ENCODE measurements at regions not wholly inside any gene's neighbourhood (a gene's known extent, or its start where the extent isn't known, plus 50 kb on each side); places are given as distances from the start of the nearest gene placed in this dataset.

- TF ChIP-seq, protein P1, sequence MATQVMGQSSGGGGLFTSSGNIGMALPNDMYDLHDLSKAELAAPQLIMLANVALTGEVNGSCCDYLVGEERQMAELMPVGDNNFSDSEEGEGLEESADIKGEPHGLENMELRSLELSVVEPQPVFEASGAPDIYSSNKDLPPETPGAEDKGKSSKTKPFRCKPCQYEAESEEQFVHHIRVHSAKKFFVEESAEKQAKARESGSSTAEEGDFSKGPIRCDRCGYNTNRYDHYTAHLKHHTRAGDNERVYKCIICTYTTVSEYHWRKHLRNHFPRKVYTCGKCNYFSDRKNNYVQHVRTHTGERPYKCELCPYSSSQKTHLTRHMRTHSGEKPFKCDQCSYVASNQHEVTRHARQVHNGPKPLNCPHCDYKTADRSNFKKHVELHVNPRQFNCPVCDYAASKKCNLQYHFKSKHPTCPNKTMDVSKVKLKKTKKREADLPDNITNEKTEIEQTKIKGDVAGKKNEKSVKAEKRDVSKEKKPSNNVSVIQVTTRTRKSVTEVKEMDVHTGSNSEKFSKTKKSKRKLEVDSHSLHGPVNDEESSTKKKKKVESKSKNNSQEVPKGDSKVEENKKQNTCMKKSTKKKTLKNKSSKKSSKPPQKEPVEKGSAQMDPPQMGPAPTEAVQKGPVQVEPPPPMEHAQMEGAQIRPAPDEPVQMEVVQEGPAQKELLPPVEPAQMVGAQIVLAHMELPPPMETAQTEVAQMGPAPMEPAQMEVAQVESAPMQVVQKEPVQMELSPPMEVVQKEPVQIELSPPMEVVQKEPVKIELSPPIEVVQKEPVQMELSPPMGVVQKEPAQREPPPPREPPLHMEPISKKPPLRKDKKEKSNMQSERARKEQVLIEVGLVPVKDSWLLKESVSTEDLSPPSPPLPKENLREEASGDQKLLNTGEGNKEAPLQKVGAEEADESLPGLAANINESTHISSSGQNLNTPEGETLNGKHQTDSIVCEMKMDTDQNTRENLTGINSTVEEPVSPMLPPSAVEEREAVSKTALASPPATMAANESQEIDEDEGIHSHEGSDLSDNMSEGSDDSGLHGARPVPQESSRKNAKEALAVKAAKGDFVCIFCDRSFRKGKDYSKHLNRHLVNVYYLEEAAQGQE (IDR thresholded peaks at IDR 0.05): no peak
- no peak for TF ChIP-seq FOXA2 (IDR thresholded peaks at IDR 0.05)
Measured at GRCh38 chr7:80350430-80350829, 161.4 kb downstream of the GNAT3 start (continued).

DNA sequence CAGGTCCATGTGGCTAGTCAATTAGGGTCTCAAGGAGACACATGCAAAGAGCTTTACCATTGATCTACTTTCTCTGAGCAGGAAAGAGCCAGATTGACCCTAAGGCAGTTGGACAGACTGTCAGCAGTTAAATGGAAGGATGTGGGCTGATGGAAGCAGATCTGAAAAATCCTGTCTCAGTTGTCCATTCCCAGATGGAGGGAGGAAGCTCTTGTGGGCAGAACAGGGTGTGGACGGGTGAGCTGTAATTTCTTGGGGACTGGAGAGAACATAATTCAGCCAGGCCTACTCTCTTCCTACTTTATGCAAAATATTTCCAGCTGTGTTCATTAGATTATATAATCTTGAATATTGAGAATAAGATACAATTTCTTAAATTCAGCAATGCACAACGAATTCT, 163.6 kb downstream of the GNAT3 start:
- DNase-seq (ENCODE audit: low spot score): no peak
- Histone ChIP-seq H3K9me3 (ENCODE audit: control insufficient read depth in 4 of 4, low read length in 3 of 4) (no peaks in the 10 kb centered on the region), H3K27ac (ENCODE audit: low read depth in 1 of 2, low read length in 2 of 2) (no peak overlapping the region), H3K4me1 (ENCODE audit: control insufficient read depth in 4 of 4, insufficient read depth in 4 of 4, low read length in 3 of 4) (no peaks in the 10 kb centered on the region), H3K9ac (ENCODE audit: low read depth in 1 of 2, low read length in 2 of 2) (no peak overlapping the region), H3K27me3 (ENCODE audit: control insufficient read depth in 4 of 4, insufficient read depth in 4 of 4, low read length in 3 of 4) (no peaks in the 10 kb centered on the region), H3K36me3 (ENCODE audit: control insufficient read depth in 4 of 4, insufficient read depth in 3 of 4, low read depth in 1 of 4, low read length in 3 of 4) (no peaks in the 10 kb centered on the region), H3K4me3 (ENCODE audit: low read depth in 1 of 3, low read length in 3 of 3) (no peak overlapping the region)
- TF ChIP-seq HNF4G (IDR thresholded peaks at IDR 0.05) (no peak), FOXA1 (IDR thresholded peaks at IDR 0.05) (no peak), RAD21 (IDR thresholded peaks at IDR 0.05) (no peak), SP1 (IDR thresholded peaks at IDR 0.05) (no peak), NR2F2 (IDR thresholded peaks at IDR 0.05) (no peak), GABPA (IDR thresholded peaks at IDR 0.05 in 1 of 2, conservative IDR thresholded peaks at IDR 0.05 in 1 of 2) (no peak), FOXA2 (IDR thresholded peaks at IDR 0.05) (no peak)
- TF ChIP-seq, protein P1 (IDR thresholded peaks at IDR 0.05): no peak
- TF ChIP-seq, protein P2, sequence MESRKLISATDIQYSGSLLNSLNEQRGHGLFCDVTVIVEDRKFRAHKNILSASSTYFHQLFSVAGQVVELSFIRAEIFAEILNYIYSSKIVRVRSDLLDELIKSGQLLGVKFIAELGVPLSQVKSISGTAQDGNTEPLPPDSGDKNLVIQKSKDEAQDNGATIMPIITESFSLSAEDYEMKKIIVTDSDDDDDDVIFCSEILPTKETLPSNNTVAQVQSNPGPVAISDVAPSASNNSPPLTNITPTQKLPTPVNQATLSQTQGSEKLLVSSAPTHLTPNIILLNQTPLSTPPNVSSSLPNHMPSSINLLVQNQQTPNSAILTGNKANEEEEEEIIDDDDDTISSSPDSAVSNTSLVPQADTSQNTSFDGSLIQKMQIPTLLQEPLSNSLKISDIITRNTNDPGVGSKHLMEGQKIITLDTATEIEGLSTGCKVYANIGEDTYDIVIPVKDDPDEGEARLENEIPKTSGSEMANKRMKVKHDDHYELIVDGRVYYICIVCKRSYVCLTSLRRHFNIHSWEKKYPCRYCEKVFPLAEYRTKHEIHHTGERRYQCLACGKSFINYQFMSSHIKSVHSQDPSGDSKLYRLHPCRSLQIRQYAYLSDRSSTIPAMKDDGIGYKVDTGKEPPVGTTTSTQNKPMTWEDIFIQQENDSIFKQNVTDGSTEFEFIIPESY (IDR thresholded peaks at IDR 0.05): no peak
- 87% methylated on average over 2 of the region's 2 CpGs for WGBS

GRCh38 chr7:80347173-80347572, 164.7 kb downstream of the GNAT3 start:
- DNase-seq (ENCODE audit: low spot score): no peak
- H3K4me3 ChIP-seq (ENCODE audit: low read depth in 1 of 3, low read length in 3 of 3): no peak overlapping the region
- WGBS: 80% methylated on average over 1 of the region's 1 CpG
- H3K27ac ChIP-seq (ENCODE audit: low read depth in 1 of 2, low read length in 2 of 2): no peak overlapping the region
- H3K36me3 ChIP-seq (ENCODE audit: control insufficient read depth in 4 of 4, insufficient read depth in 3 of 4, low read depth in 1 of 4, low read length in 3 of 4): no peaks in the 10 kb centered on the region
- no peak overlapping the region for H3K9ac ChIP-seq (ENCODE audit: low read depth in 1 of 2, low read length in 2 of 2)
- H3K27me3 ChIP-seq (ENCODE audit: control insufficient read depth in 4 of 4, insufficient read depth in 4 of 4, low read length in 3 of 4): no peaks in the 10 kb centered on the region
- TF ChIP-seq, protein P3, sequence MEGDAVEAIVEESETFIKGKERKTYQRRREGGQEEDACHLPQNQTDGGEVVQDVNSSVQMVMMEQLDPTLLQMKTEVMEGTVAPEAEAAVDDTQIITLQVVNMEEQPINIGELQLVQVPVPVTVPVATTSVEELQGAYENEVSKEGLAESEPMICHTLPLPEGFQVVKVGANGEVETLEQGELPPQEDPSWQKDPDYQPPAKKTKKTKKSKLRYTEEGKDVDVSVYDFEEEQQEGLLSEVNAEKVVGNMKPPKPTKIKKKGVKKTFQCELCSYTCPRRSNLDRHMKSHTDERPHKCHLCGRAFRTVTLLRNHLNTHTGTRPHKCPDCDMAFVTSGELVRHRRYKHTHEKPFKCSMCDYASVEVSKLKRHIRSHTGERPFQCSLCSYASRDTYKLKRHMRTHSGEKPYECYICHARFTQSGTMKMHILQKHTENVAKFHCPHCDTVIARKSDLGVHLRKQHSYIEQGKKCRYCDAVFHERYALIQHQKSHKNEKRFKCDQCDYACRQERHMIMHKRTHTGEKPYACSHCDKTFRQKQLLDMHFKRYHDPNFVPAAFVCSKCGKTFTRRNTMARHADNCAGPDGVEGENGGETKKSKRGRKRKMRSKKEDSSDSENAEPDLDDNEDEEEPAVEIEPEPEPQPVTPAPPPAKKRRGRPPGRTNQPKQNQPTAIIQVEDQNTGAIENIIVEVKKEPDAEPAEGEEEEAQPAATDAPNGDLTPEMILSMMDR (IDR thresholded peaks at IDR 0.05; ENCODE audit: low read depth, low read length, missing input control): no peak
- no peak for TF ChIP-seq TAF1 (conservative IDR thresholded peaks at IDR 0.05)
- no peaks in the 10 kb centered on the region for H3K9me3 ChIP-seq (ENCODE audit: control insufficient read depth in 4 of 4, low read length in 3 of 4)
- H3K4me1 ChIP-seq (ENCODE audit: control insufficient read depth in 4 of 4, insufficient read depth in 4 of 4, low read length in 3 of 4): no peaks in the 10 kb centered on the region

Measured in liver (tissue), 8 donors.